SK-N-SH treated with all-trans-retinoic acid at 6 μM for 48 hours (cell line): ENCODE measurements at regions not wholly inside any gene's neighbourhood (a gene's known extent, or its start where the extent isn't known, plus 50 kb on each side); places are given as distances from the start of the nearest gene placed in this dataset.
"Not testable (repeated sequence)": the region's sequence is repeated elsewhere in the genome, so short reads cannot be mapped to it uniquely, and the experiment has no call there.

Source experiments
- ATAC-seq: fragments of 200-7000 bp; cut with Tn5 transposase; 3 replicates; pipeline ENCODE4 v1.9.1; 2020; ENCODE audit warnings: mild to moderate bottlenecking, moderate library complexity
- ARNTL ChIP-seq: fragments of 450-650 bp; formaldehyde crosslinking; IDR thresholded peaks from 2 replicates; pipeline ENCODE4 v1.5.0; 2020; ENCODE audit warnings: low read depth, mild to moderate bottlenecking, moderate library complexity, borderline replicate concordance
- BACH2 ChIP-seq: fragments of 250-450 bp; sonication (Bioruptor Pico); IDR thresholded peaks from 2 replicates; pipeline ENCODE4 v1.9.0; 2021; ENCODE audit warnings: mild to moderate bottlenecking, borderline replicate concordance
- CREB5 ChIP-seq: fragments of 250-450 bp; sonication (Bioruptor Pico); IDR thresholded peaks from 2 replicates; pipeline ENCODE4 v1.5.1; 2020; ENCODE audit warnings: low read depth, mild to moderate bottlenecking, moderate library complexity
- CSDC2 ChIP-seq: fragments of 250-450 bp; sonication (Bioruptor Pico); IDR thresholded peaks from 2 replicates; pipeline ENCODE4 v1.5.0; 2020; ENCODE audit warnings: mild to moderate bottlenecking, moderate library complexity
- CSRNP3 ChIP-seq: fragments of 250-450 bp; sonication (Bioruptor Pico); IDR thresholded peaks from 2 replicates; pipeline ENCODE4 v1.5.1; 2021; ENCODE audit warnings: mild to moderate bottlenecking, moderate library complexity
- ESRRG ChIP-seq: fragments of 250-450 bp; sonication (Bioruptor Pico); IDR thresholded peaks from 2 replicates; pipeline ENCODE4 v1.6.1; 2021; ENCODE audit warnings: mild to moderate bottlenecking
- GLIS3 ChIP-seq: fragments of 250-450 bp; sonication (Bioruptor Pico); IDR thresholded peaks from 2 replicates; pipeline ENCODE4 v1.5.0; 2020; ENCODE audit warnings: mild to moderate bottlenecking, moderate library complexity
- ISL1 ChIP-seq: fragments of 250-450 bp; sonication (Bioruptor Pico); IDR thresholded peaks from 2 replicates; pipeline ENCODE4 v2.1.2; 2022; ENCODE audit warnings: mild to moderate bottlenecking, moderate library complexity
- OSR1 ChIP-seq: fragments of 250-450 bp; sonication (Bioruptor Pico); IDR thresholded peaks from 2 replicates; pipeline ENCODE4 v1.8.0; 2022; ENCODE audit warnings: moderate library complexity, mild to moderate bottlenecking, inconsistent platforms
- PATZ1 ChIP-seq: fragments of 250-450 bp; sonication (Bioruptor Pico); IDR thresholded peaks from 2 replicates; pipeline ENCODE4 v1.8.0; 2020; ENCODE audit warnings: mild to moderate bottlenecking, moderate library complexity, borderline replicate concordance
- POU6F1 ChIP-seq: fragments of 250-450 bp; sonication (Bioruptor Pico); IDR thresholded peaks from 2 replicates; pipeline ENCODE4 v1.8.0; 2021; ENCODE audit warnings: low read depth, mild to moderate bottlenecking, moderate library complexity, borderline replicate concordance
- PPARA ChIP-seq: fragments of 250-450 bp; sonication (Bioruptor Pico); IDR thresholded peaks from 2 replicates; pipeline ENCODE4 v1.5.0; 2020; ENCODE audit warnings: mild to moderate bottlenecking, borderline replicate concordance
- RARB ChIP-seq: fragments of 250-450 bp; sonication (Bioruptor Pico); IDR thresholded peaks from 2 replicates; pipeline ENCODE4 v1.8.0; 2021; ENCODE audit warnings: mild to moderate bottlenecking, moderate library complexity
- SNAI2 ChIP-seq: fragments of 250-450 bp; sonication (Bioruptor Pico); IDR thresholded peaks from 2 replicates; pipeline ENCODE4 v1.5.0; 2020; ENCODE audit warnings: mild to moderate bottlenecking, moderate library complexity
- TCF4 ChIP-seq: fragments of 250-450 bp; sonication (Bioruptor Pico); IDR thresholded peaks from 2 replicates; pipeline ENCODE4 v1.8.0; 2021; ENCODE audit warnings: mild to moderate bottlenecking, moderate library complexity, borderline replicate concordance
- TOX ChIP-seq: fragments of 250-450 bp; sonication (Bioruptor Pico); IDR thresholded peaks from 2 replicates; pipeline ENCODE4 v1.8.0; 2021; ENCODE audit warnings: mild to moderate bottlenecking, moderate library complexity, borderline replicate concordance
- ZFP3 ChIP-seq: fragments of 250-450 bp; sonication (Bioruptor Pico); IDR thresholded peaks from 2 replicates; pipeline ENCODE4 v1.5.0; 2020; ENCODE audit warnings: mild to moderate bottlenecking, moderate library complexity
- ZFP30 ChIP-seq: fragments of 450-650 bp; formaldehyde crosslinking; IDR thresholded peaks from 2 replicates; pipeline ENCODE4 v1.5.0; 2022; ENCODE audit warnings: mild to moderate bottlenecking, moderate library complexity
- ZNF565 ChIP-seq: fragments of 450-650 bp; formaldehyde crosslinking; conservative IDR thresholded peaks from 2 replicates; pipeline ENCODE4 v1.5.0; 2020; ENCODE audit warnings: low read depth, mild to moderate bottlenecking, moderate library complexity
- ZNF70 ChIP-seq: fragments of 450-650 bp; formaldehyde crosslinking; IDR thresholded peaks from 2 replicates; pipeline ENCODE4 v1.5.0; 2020; ENCODE audit warnings: mild to moderate bottlenecking, moderate library complexity
- ZNF8 ChIP-seq: fragments of 450-650 bp; formaldehyde crosslinking; IDR thresholded peaks from 2 replicates; pipeline ENCODE4 v1.5.0; 2020; ENCODE audit warnings: mild to moderate bottlenecking, moderate library complexity

- ATAC-seq: no peak
These were observed 602.7 kb downstream of the NXPH1 start for GRCh38 chr7:9036080-9036479.

GRCh38 chr7:9071160-9071762 lies 637.9 kb downstream of the NXPH1 start:
- no peak for ATAC-seq
- TF ChIP-seq TCF4 (CRISPR knock-in tag) (peak; percentile 73; the same call in 1 of the 2 replicates), ZNF565 (CRISPR knock-in tag) (no peak)

More at GRCh38 chr7:9036080-9036479, 602.7 kb downstream of the NXPH1 start:
- TF ChIP-seq GLIS3 (CRISPR knock-in tag) (no peak), BACH2 (CRISPR knock-in tag) (no peak), TOX (CRISPR knock-in tag) (no peak), ESRRG (CRISPR knock-in tag) (no peak), ZNF70 (no peak), ZNF8 (CRISPR knock-in tag) (no peak), CREB5 (CRISPR knock-in tag) (no peak), OSR1 (CRISPR knock-in tag) (no peak), ZFP3 (CRISPR knock-in tag) (no peak)

GRCh38 chr7:9075774-9076173 lies 642.4 kb downstream of the NXPH1 start:
- not testable (repeated sequence) for ATAC-seq

- ATAC-seq: no peak
- TF ChIP-seq GLIS3 (CRISPR knock-in tag): no peak
- TF ChIP-seq ZNF8 (CRISPR knock-in tag): no peak
- no peak for TF ChIP-seq POU6F1 (CRISPR knock-in tag)
- TF ChIP-seq SNAI2: no peak
- no peak for TF ChIP-seq ARNTL
- no peak for TF ChIP-seq ZFP30 (CRISPR knock-in tag)
- no peak for TF ChIP-seq PATZ1 (CRISPR knock-in tag)
- no peak for TF ChIP-seq CSDC2 (CRISPR knock-in tag)
- no peak for TF ChIP-seq PPARA (CRISPR knock-in tag)
- TF ChIP-seq TCF4 (CRISPR knock-in tag): no peak
- TF ChIP-seq ISL1 (CRISPR knock-in tag): no peak
- TF ChIP-seq ZNF70: no peak
- TF ChIP-seq OSR1 (CRISPR knock-in tag): no peak
- no peak for TF ChIP-seq BACH2 (CRISPR knock-in tag)
- TF ChIP-seq TOX (CRISPR knock-in tag): no peak
- TF ChIP-seq CSRNP3 (CRISPR knock-in tag): no peak
- no peak for TF ChIP-seq CREB5 (CRISPR knock-in tag)
- TF ChIP-seq ESRRG (CRISPR knock-in tag): no peak
- TF ChIP-seq RARB: no peak
- TF ChIP-seq ZFP3 (CRISPR knock-in tag): no peak
These were observed 648.8 kb downstream of the NXPH1 start for GRCh38 chr7:9082203-9082602.
